Endothelial cell of umbilical vein (primary cell): ENCODE measurements at regions not wholly inside any gene's neighbourhood (a gene's known extent, or its start where the extent isn't known, plus 50 kb on each side); places are given as distances from the start of the nearest gene placed in this dataset.
A peak's percentile ranks its signal among the peaks of the same experiment; 100 is the strongest.

ENCODE experiments used
- BruUV-seq: library from RNA; stranded (reverse); fragments of 400-500 nt; replicated peaks from 2 replicates; lab custom pipeline; 2021; lab: Mats Ljungman, UMichigan
- CTCF ChIA-PET: fragments of 300-600, 350-600 bp; sonication (Branson Sonifier 250); formaldehyde crosslinking; loops from one replicate; lab custom pipeline; 2021; ENCODE audit warnings: antibody characterized with exemption, inconsistent platforms; lab: Charles Lee
- POLR2A ChIA-PET: fragments of 300-600, 350-600 bp; sonication (Branson Sonifier 250); formaldehyde crosslinking; loops from one replicate; lab custom pipeline; 2021; ENCODE audit warnings: antibody characterized with exemption, inconsistent platforms; lab: Charles Lee
- DNase-seq: peaks from one replicate; pipeline ENCODE4 v3.0.0-alpha.2; 2011; ENCODE audit warnings: low read depth, low spot score
- FAIRE-seq: peaks from 2 replicates; lab custom pipeline; 2011; peaks lifted over from hg19 to GRCh38; lab: Jason Lieb, UNC
- H2AFZ ChIP-seq: 2 replicates; pipeline ENCODE4 v1.6.0; 2012; ENCODE audit warnings: low read depth, low read length, control low read depth, inconsistent platforms
- H3K27ac ChIP-seq: 2 replicates; pipeline ENCODE4 v1.5.1; 2011; ENCODE audit warnings: low read depth, mild to moderate bottlenecking, control low read depth, low read length, moderate library complexity; ENCODE audit not compliant: insufficient read depth
- H3K27me3 ChIP-seq, 2 experiments: 2 replicates each; pipeline versions ENCODE4 v1.6.0 to v1.6.1; 2011; ENCODE audit warnings: low read length in 2 of 2, mixed read lengths in 1 of 2; ENCODE audit not compliant: control insufficient read depth in 2 of 2, insufficient read depth in 2 of 2
- H3K36me3 ChIP-seq, 2 experiments: 2 replicates in 1 of 2; 3 replicates in 1 of 2; pipeline ENCODE4 v1.5.1; 2011; ENCODE audit warnings: low read length in 2 of 2, mild to moderate bottlenecking in 1 of 2, moderate library complexity in 1 of 2; ENCODE audit not compliant: control insufficient read depth in 2 of 2, insufficient read depth in 2 of 2; ENCODE audit errors: extremely low read depth in 1 of 2
- H3K4me1 ChIP-seq: 3 replicates; pipeline ENCODE4 v1.5.1; 2011; ENCODE audit warnings: mild to moderate bottlenecking, low read length; ENCODE audit not compliant: control insufficient read depth, insufficient read depth; ENCODE audit errors: extremely low read depth
- H3K4me2 ChIP-seq: 2 replicates; pipeline ENCODE4 v1.6.1; 2011; ENCODE audit warnings: low read length, control low read depth, mixed read lengths; ENCODE audit not compliant: insufficient read depth
- H3K4me3 ChIP-seq, 3 experiments: fragments of 200-600 bp in 1 of 3; sonication (generic), shearing (Covaris generic) in 1 of 3; replicated peaks in 1 of 3; 2 replicates each; pipeline ENCODE4 v1.5.1; 2011 to 2016; ENCODE audit warnings: control low read depth in 3 of 3, low read length in 3 of 3, mild to moderate bottlenecking in 2 of 3, inconsistent platforms in 1 of 3, low read depth in 1 of 3, moderate library complexity in 1 of 3; ENCODE audit not compliant: insufficient read depth in 1 of 3
- H3K79me2 ChIP-seq: 2 replicates; pipeline ENCODE4 v1.6.0; 2012; ENCODE audit warnings: low read length, inconsistent platforms; ENCODE audit not compliant: control insufficient read depth, insufficient read depth
- H3K9ac ChIP-seq: replicated peaks from 2 replicates; pipeline ENCODE3; 2011; ENCODE audit warnings: low read length, control low read depth; ENCODE audit not compliant: insufficient read depth; ENCODE audit errors: extremely low read depth
- H3K9me1 ChIP-seq: replicated peaks from 3 replicates; pipeline ENCODE4 v1.6.0; 2011; ENCODE audit warnings: mild to moderate bottlenecking, low read length; ENCODE audit not compliant: control insufficient read depth, insufficient read depth; ENCODE audit errors: extremely low read depth
- H3K9me3 ChIP-seq: replicated peaks from 2 replicates; pipeline ENCODE4 v1.5.1; 2012; ENCODE audit warnings: low read length, inconsistent platforms; ENCODE audit not compliant: control insufficient read depth, insufficient read depth
- H4K20me1 ChIP-seq: replicated peaks from 2 replicates; pipeline ENCODE3; 2011; ENCODE audit warnings: mild to moderate bottlenecking, low read length; ENCODE audit not compliant: control insufficient read depth, insufficient read depth; ENCODE audit errors: extremely low read depth
- EZH2 ChIP-seq: IDR thresholded peaks from 2 replicates; pipeline ENCODE4 v1.6.1; 2012; ENCODE audit warnings: borderline replicate concordance, low read depth, mild to moderate bottlenecking, moderate library complexity, low read length, inconsistent platforms; ENCODE audit not compliant: severe bottlenecking
- FOS ChIP-seq: IDR thresholded peaks from 2 replicates; pipeline ENCODE4 v1.6.1; 2011; ENCODE audit warnings: mild to moderate bottlenecking, low read length, moderate library complexity, borderline replicate concordance; ENCODE audit not compliant: insufficient read depth
- GATA2 ChIP-seq: IDR thresholded peaks from 2 replicates; pipeline ENCODE4 v1.7.0; 2011; ENCODE audit warnings: low read depth, mild to moderate bottlenecking, moderate library complexity, mixed read lengths, low read length; ENCODE audit not compliant: insufficient read length, insufficient read depth
- JUN ChIP-seq: IDR thresholded peaks from 2 replicates; pipeline ENCODE4 v1.6.1; 2011; ENCODE audit warnings: borderline replicate concordance, low read depth; ENCODE audit not compliant: insufficient read length, insufficient read depth
- MAX ChIP-seq: IDR thresholded peaks from 2 replicates; pipeline ENCODE4 v1.6.1; 2011; ENCODE audit not compliant: insufficient read depth, insufficient read length
- MYC ChIP-seq: IDR thresholded peaks from one replicate; pipeline ENCODE4 v1.6.1; 2011; ENCODE audit warnings: mild to moderate bottlenecking, low read depth, low read length
- POLR2A ChIP-seq: IDR thresholded peaks from 2 replicates; pipeline ENCODE4 v1.6.1; 2012; ENCODE audit warnings: low read depth, mild to moderate bottlenecking, control low read depth, low read length
- POLR2AphosphoS5 ChIP-seq: IDR thresholded peaks from 2 replicates; pipeline ENCODE4 v1.6.1; 2012; ENCODE audit warnings: low read depth, mild to moderate bottlenecking, control low read depth, low read length, moderate library complexity; ENCODE audit not compliant: insufficient read depth
- dilution Hi-C: fragments of 300-500 bp; cut with MboI; formaldehyde crosslinking; loops from one replicate; pipeline ENCODE4 v1.15.0; 2019; ENCODE audit warnings: low sequenced_read_pairs; ENCODE audit not compliant: extremely low pct_ligation_motif_present
- intact Hi-C: fragments of 100-400 bp; cut with micrococcal nuclease; formaldehyde crosslinking; loops from one replicate; pipeline ENCODE4 v1.10.0; 2022
- TF ChIP-seq, protein P1 (sequence below), 2 donors: IDR thresholded peaks; 1 replicate in 1 of 2; 2 replicates in 1 of 2; pipeline ENCODE4 v1.5.1; 2011; ENCODE audit warnings: low read length in 2 of 2, mild to moderate bottlenecking in 2 of 2, moderate library complexity in 2 of 2, control low read depth in 1 of 2, inconsistent platforms in 1 of 2, low read depth in 1 of 2; ENCODE audit not compliant: insufficient read depth in 1 of 2; ENCODE audit errors: extremely low read depth in 1 of 2

DNA sequence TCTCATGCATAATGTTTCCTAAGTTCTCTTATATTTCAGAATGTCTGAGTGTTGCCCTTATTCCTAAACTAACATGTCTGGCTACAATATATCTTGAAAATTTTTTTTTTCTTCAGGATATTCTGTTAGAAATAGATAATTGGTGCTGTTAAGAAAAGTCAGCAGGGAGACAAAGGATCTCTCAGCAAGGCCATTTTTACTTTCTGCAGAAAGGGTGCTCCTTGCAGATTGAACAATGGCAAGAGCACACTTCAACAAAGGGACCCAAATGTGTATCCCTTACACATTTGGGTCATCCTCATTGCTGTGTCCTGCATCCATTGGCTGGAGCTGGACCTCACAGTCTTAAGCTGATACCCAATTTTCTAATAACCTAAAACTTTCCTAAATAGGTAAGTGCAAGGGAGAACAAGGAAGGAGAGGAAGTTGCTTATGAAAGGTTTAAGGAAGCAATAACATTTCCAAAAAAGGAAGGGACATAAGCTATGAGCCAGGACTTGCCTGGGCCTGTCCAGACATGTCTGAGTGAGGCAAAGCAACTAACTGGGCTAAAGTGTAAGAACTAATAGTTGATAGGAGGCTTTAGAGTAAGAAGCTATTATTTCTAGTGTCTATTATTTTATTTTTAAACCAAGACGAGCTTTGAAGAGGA, 429.6 kb downstream of the BCKDHB start:
- Histone ChIP-seq H3K27me3 (no peaks in the 10 kb centered on the region), H3K36me3 (no peaks in the 10 kb centered on the region), H3K4me2 (no peak overlapping the region), H2AFZ (peak overlapping the region; percentile 2), H3K27ac (no peak overlapping the region), H4K20me1 (no peaks in the 10 kb centered on the region), H3K9me3 (no peaks in the 10 kb centered on the region), H3K9ac (no peak overlapping the region), H3K79me2 (no peaks in the 10 kb centered on the region), H3K4me3 (no peak overlapping the region), H3K9me1 (no peaks in the 10 kb centered on the region), H3K4me1 (peaks cover 2% of the 10 kb centered on the region)
- CTCF ChIA-PET = interaction anchor here (0.7 kb wide), 1 partner anchor 13 kb away, joined by 4 read pairs; no protein-coding TSS in a partner anchor
- TSS peak; percentile 89 for BruUV-seq
- POLR2A ChIA-PET = no interaction called here
- no peak for FAIRE-seq
- dilution Hi-C loops = no loop called here
- TF ChIP-seq POLR2A (no peak), MAX (no peak), EZH2 (no peak), POLR2AphosphoS5 (no peak), GATA2 (no peak), MYC (no peak), FOS (no peak), JUN (no peak)
- TF ChIP-seq, protein P1, sequence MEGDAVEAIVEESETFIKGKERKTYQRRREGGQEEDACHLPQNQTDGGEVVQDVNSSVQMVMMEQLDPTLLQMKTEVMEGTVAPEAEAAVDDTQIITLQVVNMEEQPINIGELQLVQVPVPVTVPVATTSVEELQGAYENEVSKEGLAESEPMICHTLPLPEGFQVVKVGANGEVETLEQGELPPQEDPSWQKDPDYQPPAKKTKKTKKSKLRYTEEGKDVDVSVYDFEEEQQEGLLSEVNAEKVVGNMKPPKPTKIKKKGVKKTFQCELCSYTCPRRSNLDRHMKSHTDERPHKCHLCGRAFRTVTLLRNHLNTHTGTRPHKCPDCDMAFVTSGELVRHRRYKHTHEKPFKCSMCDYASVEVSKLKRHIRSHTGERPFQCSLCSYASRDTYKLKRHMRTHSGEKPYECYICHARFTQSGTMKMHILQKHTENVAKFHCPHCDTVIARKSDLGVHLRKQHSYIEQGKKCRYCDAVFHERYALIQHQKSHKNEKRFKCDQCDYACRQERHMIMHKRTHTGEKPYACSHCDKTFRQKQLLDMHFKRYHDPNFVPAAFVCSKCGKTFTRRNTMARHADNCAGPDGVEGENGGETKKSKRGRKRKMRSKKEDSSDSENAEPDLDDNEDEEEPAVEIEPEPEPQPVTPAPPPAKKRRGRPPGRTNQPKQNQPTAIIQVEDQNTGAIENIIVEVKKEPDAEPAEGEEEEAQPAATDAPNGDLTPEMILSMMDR (IDR thresholded peaks at IDR 0.05; ENCODE audit: extremely low read depth in 1 of 2, insufficient read depth in 1 of 2, low read depth in 1 of 2, low read length in 2 of 2) = no peak
- no peak for DNase-seq
- intact Hi-C loops = no loop called here
